ENCODE measurements at regions not wholly inside any gene's neighbourhood (a gene's known extent, or its start where the extent isn't known, plus 50 kb on each side); places are given as distances from the start of the nearest gene placed in this dataset.

GRCh38 chr10:118216571-118217170 is 125.5 kb downstream of the FAM204A start:
- H3K9me3 ChIP-seq, result no peaks in the 10 kb centered on the region
- WGBS, 2 donors, result 49 to 62% methylated on average over 3 of the region's 3 CpGs
- H3K4me3 ChIP-seq, result no peak overlapping the region
- TF ChIP-seq POLR2A (IDR thresholded peaks at IDR 0.05) (no peak), CTCF (IDR thresholded peaks at IDR 0.05) (no peak), EP300 (IDR thresholded peaks at IDR 0.05) (no peak)
- no peaks in the 10 kb centered on the region for H3K27me3 ChIP-seq
- no peaks in the 10 kb centered on the region for H3K4me1 ChIP-seq
- H3K36me3 ChIP-seq, result no peaks in the 10 kb centered on the region
- no peak for DNase-seq (ENCODE audit: low spot score in 2 of 2)
- no peak overlapping the region for H3K27ac ChIP-seq

GRCh38 chr10:118216020-118216419 is 126.1 kb downstream of the FAM204A start:
- WGBS, 2 donors, result 46 to 51% methylated on average over 6 of the region's 6 CpGs
- H3K4me3 ChIP-seq, result no peak overlapping the region
- H3K27ac ChIP-seq, result no peak overlapping the region
- no peak for DNase-seq (ENCODE audit: low spot score in 2 of 2)
- no peaks in the 10 kb centered on the region for H3K36me3 ChIP-seq
- TF ChIP-seq EP300 (IDR thresholded peaks at IDR 0.05) (no peak), CTCF (IDR thresholded peaks at IDR 0.05) (no peak), POLR2A (IDR thresholded peaks at IDR 0.05) (no peak)
- no peaks in the 10 kb centered on the region for H3K27me3 ChIP-seq
- no peaks in the 10 kb centered on the region for H3K4me1 ChIP-seq
- no peaks in the 10 kb centered on the region for H3K9me3 ChIP-seq

- Histone ChIP-seq H3K4me3 (no peak overlapping the region), H3K27me3 (no peaks in the 10 kb centered on the region), H3K27ac (no peak overlapping the region), H3K4me1 (no peaks in the 10 kb centered on the region), H3K36me3 (no peaks in the 10 kb centered on the region), H3K9me3 (no peaks in the 10 kb centered on the region)
- 76 to 77% methylated on average over 3 of the region's 3 CpGs for whole genome bisulfite sequencing, 2 donors
- no peak for TF ChIP-seq CTCF (IDR thresholded peaks at IDR 0.05)
- no peak for TF ChIP-seq EP300 (IDR thresholded peaks at IDR 0.05)
- no peak for TF ChIP-seq POLR2A (IDR thresholded peaks at IDR 0.05)
- no peak for DNase-seq (ENCODE audit: low spot score in 2 of 2)
These were observed 127.3 kb downstream of the FAM204A start for GRCh38 chr10:118214776-118215175.

GRCh38 chr10:118213436-118213835 is 128.7 kb downstream of the FAM204A start:
- Histone ChIP-seq H3K4me1 (no peaks in the 10 kb centered on the region), H3K9me3 (no peaks in the 10 kb centered on the region), H3K36me3 (no peaks in the 10 kb centered on the region), H3K4me3 (no peak overlapping the region), H3K27ac (no peak overlapping the region), H3K27me3 (no peaks in the 10 kb centered on the region)
- TF ChIP-seq EP300 (IDR thresholded peaks at IDR 0.05) (no peak), CTCF (IDR thresholded peaks at IDR 0.05) (no peak)
- 38 to 43% methylated on average over 7 of the region's 7 CpGs for WGBS, 2 donors
- no peak for DNase-seq (ENCODE audit: low spot score in 2 of 2)

- Histone ChIP-seq H3K36me3 (no peaks in the 10 kb centered on the region), H3K27me3 (no peaks in the 10 kb centered on the region), H3K27ac (no peak overlapping the region), H3K9me3 (no peaks in the 10 kb centered on the region), H3K4me3 (no peak overlapping the region), H3K4me1 (no peaks in the 10 kb centered on the region)
- no peak for DNase-seq (ENCODE audit: low spot score in 2 of 2)
- TF ChIP-seq POLR2A (IDR thresholded peaks at IDR 0.05) (no peak), CTCF (IDR thresholded peaks at IDR 0.05) (no peak), EP300 (IDR thresholded peaks at IDR 0.05) (no peak)
- 89 to 96% methylated on average over 2 of the region's 2 CpGs for WGBS, 2 donors
These were observed 131.8 kb downstream of the FAM204A start for GRCh38 chr10:118210276-118210675.
